ENCODE measurements at regions not wholly inside any gene's neighbourhood (a gene's known extent, or its start where the extent isn't known, plus 50 kb on each side); places are given as distances from the start of the nearest gene placed in this dataset.

DNA sequence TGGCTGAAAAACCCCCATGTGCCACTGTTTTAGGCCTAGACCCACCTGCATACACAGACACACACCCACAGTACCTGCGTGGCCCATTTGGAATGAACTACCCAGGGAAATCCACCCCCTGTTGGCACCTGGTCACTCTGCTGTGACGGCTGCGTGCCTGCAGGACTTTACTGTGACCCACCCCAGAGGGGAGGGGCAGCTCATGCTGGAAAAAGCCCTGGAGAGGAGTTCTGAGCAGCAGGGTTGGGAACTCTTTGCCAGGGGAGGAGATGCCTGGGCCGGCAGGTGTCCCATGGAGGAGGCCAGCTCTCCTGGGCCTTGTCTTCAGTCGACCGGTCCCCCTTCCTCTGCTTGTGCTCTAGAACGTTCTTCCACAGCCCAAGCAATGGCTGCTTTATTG is 87.3 kb upstream of the CSF3R start:
- H3K4me1 Mint-ChIP-seq (ENCODE audit: low read depth), result no peaks in the 10 kb centered on the region
- H3K4me3 Mint-ChIP-seq (ENCODE audit: unreplicated experiment), result no peak overlapping the region
- no peak overlapping the region for H3K27ac Mint-ChIP-seq (ENCODE audit: unreplicated experiment)
- H3K27me3 Mint-ChIP-seq (ENCODE audit: low read depth), result peaks cover 39% of the 10 kb centered on the region
- H3K9me3 Mint-ChIP-seq (ENCODE audit: low read depth), result no peaks in the 10 kb centered on the region
- TF ChIP-seq, protein P1, sequence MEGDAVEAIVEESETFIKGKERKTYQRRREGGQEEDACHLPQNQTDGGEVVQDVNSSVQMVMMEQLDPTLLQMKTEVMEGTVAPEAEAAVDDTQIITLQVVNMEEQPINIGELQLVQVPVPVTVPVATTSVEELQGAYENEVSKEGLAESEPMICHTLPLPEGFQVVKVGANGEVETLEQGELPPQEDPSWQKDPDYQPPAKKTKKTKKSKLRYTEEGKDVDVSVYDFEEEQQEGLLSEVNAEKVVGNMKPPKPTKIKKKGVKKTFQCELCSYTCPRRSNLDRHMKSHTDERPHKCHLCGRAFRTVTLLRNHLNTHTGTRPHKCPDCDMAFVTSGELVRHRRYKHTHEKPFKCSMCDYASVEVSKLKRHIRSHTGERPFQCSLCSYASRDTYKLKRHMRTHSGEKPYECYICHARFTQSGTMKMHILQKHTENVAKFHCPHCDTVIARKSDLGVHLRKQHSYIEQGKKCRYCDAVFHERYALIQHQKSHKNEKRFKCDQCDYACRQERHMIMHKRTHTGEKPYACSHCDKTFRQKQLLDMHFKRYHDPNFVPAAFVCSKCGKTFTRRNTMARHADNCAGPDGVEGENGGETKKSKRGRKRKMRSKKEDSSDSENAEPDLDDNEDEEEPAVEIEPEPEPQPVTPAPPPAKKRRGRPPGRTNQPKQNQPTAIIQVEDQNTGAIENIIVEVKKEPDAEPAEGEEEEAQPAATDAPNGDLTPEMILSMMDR (IDR thresholded peaks at IDR 0.05), result no peak
- DNase-seq (ENCODE audit: low spot score), result peak; percentile 75
- no peaks in the 10 kb centered on the region for H3K36me3 Mint-ChIP-seq (ENCODE audit: low read depth)

DNA sequence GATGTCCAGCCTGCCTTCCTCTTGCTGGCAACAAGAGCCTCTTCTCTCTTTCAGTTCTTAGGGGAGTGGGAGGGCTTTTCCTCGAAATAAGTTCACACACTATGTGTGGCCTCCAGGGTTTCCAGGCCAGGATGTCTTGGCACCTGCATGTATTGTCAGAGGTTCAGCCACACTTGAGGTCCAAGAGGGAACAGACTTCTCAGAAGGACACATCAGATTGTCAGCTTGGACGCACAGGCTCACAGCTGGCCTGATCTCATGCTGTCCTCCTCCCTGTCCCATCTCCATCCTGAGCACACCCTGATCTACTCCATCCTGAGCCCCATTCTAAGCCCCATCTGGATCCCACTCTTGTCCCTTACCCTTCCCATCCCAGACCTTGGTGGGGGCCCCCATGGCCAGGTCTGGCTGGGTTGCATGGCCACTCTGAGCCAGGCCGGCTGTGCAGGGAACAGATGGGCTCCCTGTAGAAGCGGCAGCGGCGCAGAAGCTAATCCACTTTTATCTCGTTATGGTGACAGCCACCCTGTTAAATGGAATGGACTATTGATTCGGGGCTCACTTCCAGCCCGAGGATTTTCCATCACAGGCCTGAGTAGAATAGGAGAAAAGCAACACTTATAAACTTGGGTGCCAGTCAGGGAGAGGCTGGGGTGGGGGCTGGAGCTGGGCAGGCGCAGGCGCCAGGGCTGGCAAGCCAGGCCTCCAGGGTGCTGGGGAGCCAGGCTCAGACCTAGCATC is 85.1 kb upstream of the CSF3R start:
- TF ChIP-seq, protein P1 (IDR thresholded peaks at IDR 0.05), result no peak
- no peaks in the 10 kb centered on the region for H3K4me1 Mint-ChIP-seq (ENCODE audit: low read depth)
- no peaks in the 10 kb centered on the region for H3K9me3 Mint-ChIP-seq (ENCODE audit: low read depth)
- H3K36me3 Mint-ChIP-seq (ENCODE audit: low read depth), result no peaks in the 10 kb centered on the region
- H3K27me3 Mint-ChIP-seq (ENCODE audit: low read depth), result peaks cover 30% of the 10 kb centered on the region
- no peak overlapping the region for H3K4me3 Mint-ChIP-seq (ENCODE audit: unreplicated experiment)
- peak; percentile 73 for DNase-seq (ENCODE audit: low spot score)
- no peak overlapping the region for H3K27ac Mint-ChIP-seq (ENCODE audit: unreplicated experiment)

DNA sequence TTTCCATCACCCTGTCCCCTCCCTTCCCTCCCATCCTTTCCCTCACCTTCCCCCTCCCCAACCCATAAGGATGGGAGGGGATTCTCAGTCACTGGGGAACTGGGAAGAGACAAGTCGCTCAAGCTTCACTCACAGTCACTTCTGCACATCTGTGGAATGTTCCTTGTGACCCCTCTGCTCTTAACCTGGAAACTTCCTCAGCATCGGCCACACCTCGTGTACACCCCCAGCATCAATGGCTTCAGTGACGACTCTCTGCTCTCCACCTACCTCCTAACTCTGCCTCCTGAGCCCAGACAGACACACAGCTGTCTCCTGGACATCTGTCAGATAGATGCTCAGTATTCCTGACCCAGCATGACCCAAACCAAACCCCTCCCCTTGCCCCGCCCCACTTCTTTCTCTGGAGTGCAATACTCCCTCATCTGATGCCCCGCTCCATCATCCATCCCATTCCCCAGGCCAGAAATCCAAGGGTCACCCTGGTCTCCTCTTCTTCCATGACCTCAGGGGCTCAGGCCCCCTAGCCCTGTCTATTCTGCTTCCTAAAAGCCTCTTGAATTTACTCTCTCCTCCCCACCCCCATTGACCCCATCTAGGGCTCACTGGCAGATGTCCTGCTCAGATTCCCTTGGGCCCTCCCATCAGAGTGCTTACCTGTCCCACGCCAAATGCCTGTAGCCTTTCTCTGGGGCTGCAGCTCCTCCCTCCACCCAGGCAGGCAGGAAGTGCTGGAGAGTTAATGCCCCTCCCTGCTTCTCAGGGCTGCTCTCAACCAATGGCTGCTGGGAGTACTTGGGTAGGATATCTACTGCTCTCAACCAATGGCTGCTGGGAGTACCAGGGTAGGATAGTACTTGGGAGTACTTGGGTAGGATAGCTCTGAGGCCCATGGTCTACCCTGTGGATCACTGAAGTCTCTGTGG is 83.1 kb upstream of the CSF3R start:
- DNase-seq (ENCODE audit: low spot score), result peak; percentile 55
- TF ChIP-seq, protein P1 (IDR thresholded peaks at IDR 0.05), result no peak
- Mint-ChIP-seq H3K4me3 (ENCODE audit: unreplicated experiment) (no peak overlapping the region), H3K27ac (ENCODE audit: unreplicated experiment) (no peak overlapping the region), H3K36me3 (ENCODE audit: low read depth) (no peaks in the 10 kb centered on the region), H3K27me3 (ENCODE audit: low read depth) (peaks cover 30% of the 10 kb centered on the region), H3K9me3 (ENCODE audit: low read depth) (no peaks in the 10 kb centered on the region), H3K4me1 (ENCODE audit: low read depth) (no peaks in the 10 kb centered on the region)

DNA sequence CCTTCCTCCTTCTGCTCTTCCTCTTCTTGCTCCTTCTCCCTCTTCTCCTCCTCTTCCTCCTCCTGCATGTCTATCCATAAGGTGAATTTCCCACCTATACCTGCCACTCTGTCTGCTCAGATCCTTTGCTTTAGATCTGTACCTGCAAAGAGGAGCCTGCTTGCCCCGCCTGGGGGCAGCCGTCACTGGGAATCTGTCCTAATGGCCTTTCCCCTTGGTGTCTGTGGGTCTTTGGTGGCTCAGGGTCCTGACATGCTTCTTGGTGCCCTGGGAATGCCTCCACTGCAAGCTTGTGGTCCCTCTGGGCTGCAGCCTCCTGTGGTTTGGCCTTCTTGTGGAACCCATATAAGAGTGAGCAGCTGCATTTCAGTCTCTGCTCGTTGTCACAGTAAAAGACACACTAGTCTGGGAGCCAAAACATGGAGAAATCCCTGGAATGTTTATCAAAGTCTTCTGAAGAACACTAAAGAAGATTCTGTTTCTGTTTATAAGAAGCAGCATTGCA is 79.5 kb upstream of the CSF3R start:
- H3K36me3 Mint-ChIP-seq (ENCODE audit: low read depth), result no peaks in the 10 kb centered on the region
- TF ChIP-seq, protein P1 (IDR thresholded peaks at IDR 0.05), result no peak
- no peaks in the 10 kb centered on the region for H3K9me3 Mint-ChIP-seq (ENCODE audit: low read depth)
- H3K27me3 Mint-ChIP-seq (ENCODE audit: low read depth), result peaks cover 27% of the 10 kb centered on the region
- no peak overlapping the region for H3K27ac Mint-ChIP-seq (ENCODE audit: unreplicated experiment)
- DNase-seq (ENCODE audit: low spot score), result peak; percentile 42
- no peaks in the 10 kb centered on the region for H3K4me1 Mint-ChIP-seq (ENCODE audit: low read depth)
- no peak overlapping the region for H3K4me3 Mint-ChIP-seq (ENCODE audit: unreplicated experiment)

DNA sequence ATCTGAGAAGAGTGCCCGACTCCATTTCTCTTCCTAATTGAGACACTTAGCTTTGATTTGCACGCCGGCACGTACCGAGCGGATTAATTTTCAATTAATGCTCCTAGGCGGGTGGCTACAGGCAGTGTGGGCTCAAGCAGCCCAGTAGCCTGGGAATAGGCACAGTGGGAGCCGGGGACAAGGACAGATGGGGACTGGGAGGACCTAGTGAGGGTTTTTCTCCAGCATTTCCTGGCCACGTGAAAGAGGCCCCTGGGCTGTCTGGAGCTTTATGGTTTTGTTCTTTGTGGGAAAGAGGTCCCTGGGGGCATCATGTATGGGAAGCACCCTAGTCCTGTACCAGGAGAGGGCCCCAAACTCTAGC is 78.6 kb upstream of the CSF3R start:
- no peak overlapping the region for H3K27ac Mint-ChIP-seq (ENCODE audit: unreplicated experiment)
- no peaks in the 10 kb centered on the region for H3K9me3 Mint-ChIP-seq (ENCODE audit: low read depth)
- TF ChIP-seq, protein P1 (IDR thresholded peaks at IDR 0.05), result no peak
- no peaks in the 10 kb centered on the region for H3K4me1 Mint-ChIP-seq (ENCODE audit: low read depth)
- no peak for DNase-seq (ENCODE audit: low spot score)
- peaks cover 29% of the 10 kb centered on the region for H3K27me3 Mint-ChIP-seq (ENCODE audit: low read depth)
- H3K4me3 Mint-ChIP-seq (ENCODE audit: unreplicated experiment), result no peak overlapping the region
- no peaks in the 10 kb centered on the region for H3K36me3 Mint-ChIP-seq (ENCODE audit: low read depth)

All from chondrocyte (in vitro differentiated cells).